Gastrocnemius medialis (tissue), 4 donors: ENCODE measurements at regions not wholly inside any gene's neighbourhood (a gene's known extent, or its start where the extent isn't known, plus 50 kb on each side); places are given as distances from the start of the nearest gene placed in this dataset.

Source experiments
- ATAC-seq, 2 donors: fragments of 150-250 bp; one replicate each; pipeline ENCODE4 v1.9.1; 2016
- DNase-seq, 2 donors: peaks; one replicate each; pipeline ENCODE4 v3.0.0-alpha.2; 2019
- H3K27ac ChIP-seq, 4 donors: fragments of 200-600 bp; sonication (generic); 1 replicate in 1 of 4; 2 replicates in 3 of 4; pipeline ENCODE4 v1.5.1; 2016 to 2018; ENCODE audit warnings: mild to moderate bottlenecking in 2 of 4, moderate library complexity in 1 of 4
- H3K27me3 ChIP-seq, 3 donors: fragments of 200-600 bp; sonication (generic) in 2 of 3; 1 replicate in 1 of 3; 2 replicates in 2 of 3; pipeline versions ENCODE4 v1.5.1 to v1.6.0; 2016 to 2019; ENCODE audit warnings: mild to moderate bottlenecking in 1 of 3, moderate library complexity in 1 of 3
- H3K36me3 ChIP-seq, 2 donors: fragments of 200-600 bp; sonication (generic) in 1 of 2; one replicate each; pipeline ENCODE4 v1.5.1; 2017 to 2018
- H3K4me1 ChIP-seq, 2 donors: fragments of 200-600 bp; sonication (generic) in 1 of 2; one replicate each; pipeline ENCODE4 v1.5.1; 2016 to 2017; ENCODE audit warnings: mild to moderate bottlenecking in 2 of 2
- H3K4me3 ChIP-seq, 4 donors: fragments of 200-600 bp; sonication (generic) in 3 of 4; 1 replicate in 1 of 4; 2 replicates in 3 of 4; pipeline ENCODE4 v1.5.1; 2016 to 2019; ENCODE audit warnings: mild to moderate bottlenecking in 2 of 4
- H3K9me3 ChIP-seq, 3 donors: fragments of 200-600 bp; sonication (generic) in 2 of 3; 1 replicate in 1 of 3; 2 replicates in 2 of 3; pipeline ENCODE4 v1.5.1; 2016 to 2019
- POLR2A ChIP-seq, 2 donors: fragments of 450-650 bp; IDR thresholded peaks; one replicate each; pipeline ENCODE4 v1.6.1; 2017; ENCODE audit warnings: antibody characterized with exemption in 2 of 2, mild to moderate bottlenecking in 2 of 2, moderate library complexity in 2 of 2
- in situ Hi-C, 4 donors: fragments of 200-750 bp; cut with MboI; loops; one replicate each; pipeline versions ENCODE4 v1.15.0 to v1.8.0; 2017; ENCODE audit warnings: low sequenced_read_pairs in 4 of 4
- intact Hi-C: fragments of 100-400 bp; cut with DNase I; formaldehyde crosslinking; loops from one replicate; pipeline ENCODE4 v1.15.1; 2023; ENCODE audit warnings: low total_unique reads
- TF ChIP-seq, protein P1 (sequence below), 5 experiments: fragments of 450-650 bp in 3 of 5; fragments of 200-600 bp in 2 of 5; sonication (generic) in 2 of 5; IDR thresholded peaks in 4 of 5; conservative IDR thresholded peaks in 1 of 5; 1 replicate in 4 of 5; 2 replicates in 1 of 5; pipeline ENCODE4 v1.5.1; 2016 to 2019; ENCODE audit warnings: antibody characterized with exemption in 5 of 5, mild to moderate bottlenecking in 3 of 5, moderate library complexity in 3 of 5

GRCh38 chr2:36088716-36089328 lies 266.8 kb upstream of the CRIM1 start:
- ATAC-seq = no peak
- no peak for TF ChIP-seq POLR2A (IDR thresholded peaks at IDR 0.05)
- TF ChIP-seq, protein P1, sequence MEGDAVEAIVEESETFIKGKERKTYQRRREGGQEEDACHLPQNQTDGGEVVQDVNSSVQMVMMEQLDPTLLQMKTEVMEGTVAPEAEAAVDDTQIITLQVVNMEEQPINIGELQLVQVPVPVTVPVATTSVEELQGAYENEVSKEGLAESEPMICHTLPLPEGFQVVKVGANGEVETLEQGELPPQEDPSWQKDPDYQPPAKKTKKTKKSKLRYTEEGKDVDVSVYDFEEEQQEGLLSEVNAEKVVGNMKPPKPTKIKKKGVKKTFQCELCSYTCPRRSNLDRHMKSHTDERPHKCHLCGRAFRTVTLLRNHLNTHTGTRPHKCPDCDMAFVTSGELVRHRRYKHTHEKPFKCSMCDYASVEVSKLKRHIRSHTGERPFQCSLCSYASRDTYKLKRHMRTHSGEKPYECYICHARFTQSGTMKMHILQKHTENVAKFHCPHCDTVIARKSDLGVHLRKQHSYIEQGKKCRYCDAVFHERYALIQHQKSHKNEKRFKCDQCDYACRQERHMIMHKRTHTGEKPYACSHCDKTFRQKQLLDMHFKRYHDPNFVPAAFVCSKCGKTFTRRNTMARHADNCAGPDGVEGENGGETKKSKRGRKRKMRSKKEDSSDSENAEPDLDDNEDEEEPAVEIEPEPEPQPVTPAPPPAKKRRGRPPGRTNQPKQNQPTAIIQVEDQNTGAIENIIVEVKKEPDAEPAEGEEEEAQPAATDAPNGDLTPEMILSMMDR (IDR thresholded peaks at IDR 0.05 in 4 of 5, conservative IDR thresholded peaks at IDR 0.05 in 1 of 5) = no peak
- Histone ChIP-seq H3K36me3 (no peaks in the 10 kb centered on the region), H3K27ac (no peak overlapping the region), H3K9me3 (no peaks in the 10 kb centered on the region), H3K4me3 (no peak overlapping the region), H3K4me1 (no peaks in the 10 kb centered on the region), H3K27me3 (no peaks in the 10 kb centered on the region)
- intact Hi-C loops (no loop called here), in situ Hi-C loops (no loop called here)
- DNase-seq = no peak

GRCh38 chr2:36087344-36087743 lies 268.2 kb upstream of the CRIM1 start:
- no peaks in the 10 kb centered on the region for H3K36me3 ChIP-seq
- intact Hi-C loops = no loop called here
- no peaks in the 10 kb centered on the region for H3K9me3 ChIP-seq
- no peaks in the 10 kb centered on the region for H3K27me3 ChIP-seq
- ATAC-seq = no peak
- no peak overlapping the region for H3K4me3 ChIP-seq
- DNase-seq = no peak
- TF ChIP-seq POLR2A (IDR thresholded peaks at IDR 0.05) = no peak
- TF ChIP-seq, protein P1 (IDR thresholded peaks at IDR 0.05 in 4 of 5, conservative IDR thresholded peaks at IDR 0.05 in 1 of 5) = no peak
- H3K27ac ChIP-seq = no peak overlapping the region
- no peaks in the 10 kb centered on the region for H3K4me1 ChIP-seq
- in situ Hi-C loops = no loop called here

GRCh38 chr2:36079793-36080192 lies 275.8 kb upstream of the CRIM1 start:
- no peak for ATAC-seq
- in situ Hi-C loops = no loop called here
- Histone ChIP-seq H3K4me3 (no peak overlapping the region), H3K27me3 (no peaks in the 10 kb centered on the region), H3K27ac (no peak overlapping the region), H3K36me3 (no peaks in the 10 kb centered on the region), H3K9me3 (no peaks in the 10 kb centered on the region), H3K4me1 (no peaks in the 10 kb centered on the region)
- TF ChIP-seq, protein P1 (IDR thresholded peaks at IDR 0.05 in 4 of 5, conservative IDR thresholded peaks at IDR 0.05 in 1 of 5) = no peak
- TF ChIP-seq POLR2A (IDR thresholded peaks at IDR 0.05) = no peak
- intact Hi-C loops = no loop called here
- DNase-seq = no peak

- intact Hi-C loops = no loop called here
- Histone ChIP-seq H3K27ac (no peak overlapping the region), H3K4me1 (no peaks in the 10 kb centered on the region), H3K27me3 (no peaks in the 10 kb centered on the region), H3K36me3 (no peaks in the 10 kb centered on the region), H3K4me3 (no peak overlapping the region), H3K9me3 (no peaks in the 10 kb centered on the region)
- ATAC-seq (no peak), DNase-seq (no peak)
- TF ChIP-seq, protein P1 (IDR thresholded peaks at IDR 0.05 in 4 of 5, conservative IDR thresholded peaks at IDR 0.05 in 1 of 5) = no peak
- no peak for TF ChIP-seq POLR2A (IDR thresholded peaks at IDR 0.05)
- in situ Hi-C loops = no loop called here
Measured at GRCh38 chr2:36074008-36074407, 281.6 kb upstream of the CRIM1 start.

- no peak for TF ChIP-seq POLR2A (IDR thresholded peaks at IDR 0.05)
- TF ChIP-seq, protein P1 (IDR thresholded peaks at IDR 0.05 in 4 of 5, conservative IDR thresholded peaks at IDR 0.05 in 1 of 5) = no peak
- no peaks in the 10 kb centered on the region for H3K4me1 ChIP-seq
- H3K27ac ChIP-seq = no peak overlapping the region
- no peak overlapping the region for H3K4me3 ChIP-seq
- no peaks in the 10 kb centered on the region for H3K9me3 ChIP-seq
- intact Hi-C loops = no loop called here
- H3K27me3 ChIP-seq = no peaks in the 10 kb centered on the region
- ATAC-seq (no peak), DNase-seq (no peak)
- in situ Hi-C loops = no loop called here
- H3K36me3 ChIP-seq = no peaks in the 10 kb centered on the region
Measured at GRCh38 chr2:36071698-36072097, 283.9 kb upstream of the CRIM1 start.
